ENCODE measurements at regions not wholly inside any gene's neighbourhood (a gene's known extent, or its start where the extent isn't known, plus 50 kb on each side); places are given as distances from the start of the nearest gene placed in this dataset.
"Not testable (repeated sequence)": the region's sequence is repeated elsewhere in the genome, so short reads cannot be mapped to it uniquely, and the experiment has no call there.

DNA sequence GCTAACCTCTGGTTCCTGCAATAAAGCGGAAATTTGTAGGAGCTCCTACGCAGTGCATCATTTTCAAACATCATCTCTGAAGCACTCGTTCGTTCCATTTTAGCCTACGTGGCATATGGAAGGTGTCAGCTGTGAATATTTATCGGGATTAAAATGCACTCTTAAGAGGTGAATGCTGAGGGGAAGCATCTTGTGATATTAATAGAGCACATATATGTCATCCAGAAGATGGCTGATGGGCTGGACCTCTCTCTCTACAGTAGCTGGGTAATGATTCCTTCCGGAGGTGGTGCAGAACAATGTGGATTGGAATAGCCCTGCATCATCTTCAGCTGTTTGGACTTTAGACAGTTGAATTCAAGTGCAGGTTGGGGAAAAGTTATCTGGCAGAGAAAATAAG, 478.7 kb downstream of the DMAC1 start:
- H3K4me3 ChIP-seq, result no peak overlapping the region
- H3K9me3 ChIP-seq (replicated peaks in 1 of 11), result no peaks in the 10 kb centered on the region
- H3K27ac ChIP-seq, result no peak overlapping the region
- H4K20me1 ChIP-seq, result no peaks in the 10 kb centered on the region; a peak in 1 of 22 replicates
- H3K27me3 ChIP-seq, result no peaks in the 10 kb centered on the region
- no peaks in the 10 kb centered on the region for H3K36me3 ChIP-seq
- no peak for TF ChIP-seq Cebpa-rat (IDR thresholded peaks at IDR 0.05)
- H3K4me2 ChIP-seq, result no peak overlapping the region
- H3K4me1 ChIP-seq, result peaks cover 0 to 34% (median 0%) of the 10 kb centered on the region in 10 experiments; a peak in 5 of 20 replicates
- no peak overlapping the region for H3K9ac ChIP-seq

DNA sequence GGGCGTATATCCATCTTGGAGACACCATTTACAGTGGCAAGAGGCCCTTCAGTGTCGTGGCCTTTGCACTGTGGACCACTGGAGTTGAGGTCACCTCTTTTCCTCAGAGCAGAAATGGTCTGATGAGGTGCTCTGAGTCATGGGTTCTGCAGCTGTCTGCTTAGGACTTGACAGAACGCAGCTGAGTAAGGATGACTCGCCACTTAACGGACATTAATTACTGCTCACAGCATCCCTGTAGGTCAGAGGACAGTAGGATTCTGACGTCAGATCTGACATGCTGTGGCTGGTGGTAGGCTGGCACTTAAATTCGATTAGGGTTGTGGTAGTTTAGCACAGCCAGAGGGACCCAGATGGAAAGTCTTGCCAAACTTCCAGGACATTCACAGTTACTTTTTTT, 479.4 kb downstream of the DMAC1 start:
- Histone ChIP-seq H3K4me3 (no peak overlapping the region), H3K4me1 (peaks cover 0 to 40% (median 0%) of the 10 kb centered on the region in 10 experiments; a peak in 5 of 20 replicates), H3K27ac (no peak overlapping the region), H3K36me3 (no peaks in the 10 kb centered on the region), H3K9ac (no peak overlapping the region), H4K20me1 (no peaks in the 10 kb centered on the region; a peak in 1 of 22 replicates), H3K27me3 (no peaks in the 10 kb centered on the region), H3K9me3 (replicated peaks in 1 of 11) (peaks cover 0 to 3% (median 0%) of the 10 kb centered on the region in 11 experiments; a peak in 3 of 22 replicates), H3K4me2 (no peak overlapping the region; a peak in 1 of 22 replicates)
- TF ChIP-seq Cebpa-rat (IDR thresholded peaks at IDR 0.05), result no peak

DNA sequence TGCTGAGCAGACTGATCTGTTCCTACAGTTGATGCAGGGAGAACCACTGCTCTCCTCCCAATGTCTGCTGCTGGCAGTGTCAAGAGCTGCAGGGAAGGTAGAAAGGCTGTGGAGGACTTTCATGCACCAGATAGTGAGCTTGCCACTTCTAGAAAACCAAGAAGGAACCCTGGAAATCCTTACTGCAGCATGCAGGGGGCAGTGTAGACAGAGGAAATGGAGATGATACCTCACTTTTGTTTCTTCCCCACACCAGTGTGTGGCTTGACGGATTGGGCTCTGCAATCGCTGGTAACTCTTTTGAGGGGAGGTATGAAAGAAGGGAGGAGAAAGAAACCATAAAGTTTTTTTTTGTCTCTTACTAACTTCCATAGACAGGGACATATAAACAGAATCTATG, 480.7 kb downstream of the DMAC1 start:
- Histone ChIP-seq H3K36me3 (no peaks in the 10 kb centered on the region), H3K4me3 (no peak overlapping the region), H3K4me1 (peaks cover 0 to 40% (median 0%) of the 10 kb centered on the region in 10 experiments; a peak in 5 of 20 replicates), H3K4me2 (peak overlapping the region in 2 of 11 experiments; percentile 14 to 45; a peak in 3 of 22 replicates), H4K20me1 (no peaks in the 10 kb centered on the region; a peak in 1 of 22 replicates), H3K27me3 (no peaks in the 10 kb centered on the region), H3K27ac (no peak overlapping the region), H3K9ac (no peak overlapping the region), H3K9me3 (replicated peaks in 1 of 11) (peaks cover 7 to 15% (median 11%) of the 10 kb centered on the region in 11 experiments)
- no peak for TF ChIP-seq Cebpa-rat (IDR thresholded peaks at IDR 0.05)

DNA sequence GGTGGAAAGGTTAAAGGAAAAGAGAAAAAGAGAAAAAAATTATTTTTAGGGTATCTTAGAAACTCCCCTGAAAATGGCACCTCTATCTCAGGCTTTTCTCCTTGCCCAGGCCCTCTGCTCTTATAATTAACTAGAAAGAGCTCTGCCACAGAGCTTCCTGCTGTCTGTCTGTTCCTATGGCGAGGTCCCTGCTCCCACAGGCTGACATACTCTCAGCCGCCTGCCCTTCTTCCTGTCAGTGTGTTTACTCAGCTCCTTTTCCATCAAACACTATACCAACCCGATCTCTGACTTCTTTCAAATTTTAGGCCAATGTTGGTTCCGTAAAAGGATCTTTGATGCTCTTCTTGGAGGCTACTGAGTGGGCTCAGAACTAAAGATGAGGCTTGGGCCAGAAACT, 482.6 kb downstream of the DMAC1 start:
- Histone ChIP-seq H3K9me3 (replicated peaks in 1 of 11) (peaks cover 27 to 33% (median 30%) of the 10 kb centered on the region in 11 experiments), H3K27me3 (no peaks in the 10 kb centered on the region), H3K9ac (peak overlapping the region in 2 of 11 experiments; percentile 22 to 63; a peak in 2 of 22 replicates), H3K27ac (peak overlapping the region in 3 of 11 experiments; percentile 37 to 61 (median 41); a peak in 5 of 22 replicates), H3K4me1 (peaks cover 0 to 40% (median 0%) of the 10 kb centered on the region in 10 experiments; a peak in 5 of 20 replicates), H3K36me3 (no peaks in the 10 kb centered on the region), H3K4me2 (peak overlapping the region in 3 of 11 experiments; percentile 14 to 52 (median 44); a peak in 4 of 22 replicates), H4K20me1 (no peaks in the 10 kb centered on the region; a peak in 1 of 22 replicates), H3K4me3 (no peak overlapping the region)
- TF ChIP-seq Cebpa-rat (IDR thresholded peaks at IDR 0.05), result no peak

DNA sequence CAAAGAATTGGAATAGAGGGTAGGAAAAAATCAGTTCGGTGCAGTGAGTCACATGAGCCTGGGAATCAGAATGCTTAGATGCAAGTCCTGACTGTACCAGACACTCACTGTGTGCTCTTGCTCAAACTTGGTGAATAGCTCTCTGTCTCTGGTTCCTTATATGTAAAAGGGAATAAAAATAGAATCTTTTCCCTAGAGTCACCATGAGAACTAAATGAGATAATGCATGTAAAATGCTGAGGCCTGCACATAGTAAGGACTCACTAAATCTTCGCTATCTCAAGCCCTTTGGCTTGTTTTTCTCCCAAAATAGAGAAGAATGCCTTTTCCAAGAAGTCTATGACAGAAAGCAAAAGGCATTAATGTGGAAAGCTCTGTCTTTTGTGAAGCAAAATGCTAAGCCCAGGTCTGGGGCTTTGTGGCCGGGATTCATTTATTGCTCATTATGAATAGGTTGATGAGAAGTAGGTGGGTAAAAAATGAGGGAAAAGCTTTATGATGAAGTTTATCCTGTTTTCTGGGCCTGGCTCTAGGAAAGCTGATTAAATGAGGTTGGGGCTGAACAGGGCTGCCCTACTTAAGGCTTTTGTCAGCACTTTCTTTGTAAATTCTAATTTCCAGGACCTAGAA, 483.3 kb downstream of the DMAC1 start:
- H3K4me2 ChIP-seq, result peak overlapping the region in 3 of 11 experiments; percentile 14 to 52 (median 44); a peak in 3 of 22 replicates
- no peaks in the 10 kb centered on the region for H3K36me3 ChIP-seq
- H4K20me1 ChIP-seq, result no peaks in the 10 kb centered on the region; a peak in 1 of 22 replicates
- H3K4me3 ChIP-seq, result no peak overlapping the region
- H3K9ac ChIP-seq, result peak overlapping the region in 2 of 11 experiments; percentile 22 to 63; a peak in 3 of 22 replicates
- peaks cover 0 to 40% (median 0%) of the 10 kb centered on the region in 10 experiments; a peak in 5 of 20 replicates for H3K4me1 ChIP-seq
- no peaks in the 10 kb centered on the region for H3K27me3 ChIP-seq
- TF ChIP-seq Cebpa-rat (IDR thresholded peaks at IDR 0.05), result no peak
- peaks cover 34 to 40% (median 37%) of the 10 kb centered on the region in 11 experiments for H3K9me3 ChIP-seq (replicated peaks in 1 of 11)
- peak overlapping the region in 3 of 11 experiments; percentile 37 to 61 (median 41); a peak in 5 of 22 replicates for H3K27ac ChIP-seq

DNA sequence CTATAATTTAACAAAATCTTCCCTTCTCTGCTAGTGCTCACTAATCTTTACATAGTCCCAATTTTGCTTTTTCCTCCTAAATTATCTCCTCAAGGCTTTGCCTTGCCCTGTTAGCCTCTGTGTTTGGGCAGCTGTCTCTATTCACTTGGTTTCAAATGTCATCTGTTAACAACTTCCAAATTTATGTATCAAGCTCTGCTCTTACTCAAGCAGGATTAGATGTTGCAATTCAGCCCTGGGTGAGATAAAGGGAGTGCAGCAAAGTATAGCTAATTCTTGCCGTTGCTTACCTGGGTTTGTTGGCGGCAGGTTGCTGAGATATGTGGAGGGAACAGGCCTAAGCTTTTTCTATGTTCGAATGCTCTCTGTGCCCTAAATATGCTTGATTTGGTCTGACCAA, 483.8 kb downstream of the DMAC1 start:
- no peaks in the 10 kb centered on the region; a peak in 1 of 22 replicates for H4K20me1 ChIP-seq
- no peak for TF ChIP-seq Cebpa-rat (IDR thresholded peaks at IDR 0.05)
- H3K36me3 ChIP-seq, result no peaks in the 10 kb centered on the region
- H3K27me3 ChIP-seq, result no peaks in the 10 kb centered on the region
- H3K4me3 ChIP-seq, result no peak overlapping the region
- H3K9me3 ChIP-seq (replicated peaks in 1 of 11), result peaks cover 38 to 45% (median 42%) of the 10 kb centered on the region in 11 experiments
- H3K27ac ChIP-seq, result peak overlapping the region in 1 of 11 experiments; percentile 61; a peak in 2 of 22 replicates
- H3K4me2 ChIP-seq, result peak overlapping the region in 2 of 11 experiments; percentile 44 to 52; a peak in 3 of 22 replicates
- peaks cover 0 to 40% (median 0%) of the 10 kb centered on the region in 10 experiments; a peak in 5 of 20 replicates for H3K4me1 ChIP-seq
- no peak overlapping the region for H3K9ac ChIP-seq

DNA sequence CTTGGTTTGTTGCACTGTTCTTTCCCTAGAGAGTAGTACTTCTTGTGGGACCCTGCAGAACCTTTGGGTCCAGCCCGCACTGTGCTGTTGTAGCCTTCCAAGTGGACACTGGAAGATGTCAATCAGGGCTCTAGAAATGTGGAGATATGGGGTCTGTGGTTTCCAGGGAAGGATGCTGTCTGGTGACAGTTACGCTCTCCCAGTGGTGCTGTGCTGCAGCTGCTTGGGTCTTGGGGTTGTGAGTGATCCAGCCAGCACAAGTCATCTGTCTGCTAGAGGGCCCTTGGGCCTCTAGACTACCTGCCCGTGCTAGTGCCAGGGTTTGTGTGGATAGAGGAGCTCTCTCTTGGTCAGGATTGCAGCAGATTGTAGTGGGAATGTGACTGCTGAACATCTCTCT, 484.5 kb downstream of the DMAC1 start:
- peaks cover 0 to 38% (median 0%) of the 10 kb centered on the region in 10 experiments; a peak in 5 of 20 replicates for H3K4me1 ChIP-seq
- no peaks in the 10 kb centered on the region; a peak in 1 of 22 replicates for H4K20me1 ChIP-seq
- H3K4me2 ChIP-seq, result 0 out of 22 replicates have a peak overlapping the region, but pooled peaks of 1 of the 11 experiments have one; percentile 44
- H3K9me3 ChIP-seq (replicated peaks in 1 of 11), result peaks cover 44 to 51% (median 48%) of the 10 kb centered on the region in 11 experiments
- H3K27me3 ChIP-seq, result no peaks in the 10 kb centered on the region
- no peak overlapping the region for H3K27ac ChIP-seq
- TF ChIP-seq Cebpa-rat (IDR thresholded peaks at IDR 0.05), result no peak
- H3K36me3 ChIP-seq, result no peaks in the 10 kb centered on the region
- H3K9ac ChIP-seq, result no peak overlapping the region
- H3K4me3 ChIP-seq, result no peak overlapping the region

DNA sequence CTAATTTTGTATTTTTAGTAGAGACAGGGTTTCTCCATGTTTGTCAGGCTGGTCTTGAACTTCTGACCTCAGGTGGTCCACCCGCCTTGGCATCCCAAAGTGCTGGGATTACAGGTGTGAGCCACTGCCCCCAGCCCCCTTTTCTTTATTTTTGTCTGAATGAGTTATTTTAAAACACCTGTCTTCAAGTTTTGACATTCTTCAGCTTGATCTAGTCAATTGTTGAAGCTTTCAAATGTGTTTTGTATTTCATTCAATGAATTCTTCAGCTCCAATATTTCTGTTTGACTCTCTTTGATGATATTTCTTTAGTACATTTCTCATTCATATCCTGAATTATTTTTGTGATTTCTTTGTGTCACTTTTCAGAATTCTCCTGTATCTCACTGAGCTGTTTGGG, 486.2 kb downstream of the DMAC1 start:
- TF ChIP-seq Cebpa-rat (IDR thresholded peaks at IDR 0.05), result no peak
- H3K9ac ChIP-seq, result no peak overlapping the region
- H3K4me2 ChIP-seq, result no peak overlapping the region

DNA sequence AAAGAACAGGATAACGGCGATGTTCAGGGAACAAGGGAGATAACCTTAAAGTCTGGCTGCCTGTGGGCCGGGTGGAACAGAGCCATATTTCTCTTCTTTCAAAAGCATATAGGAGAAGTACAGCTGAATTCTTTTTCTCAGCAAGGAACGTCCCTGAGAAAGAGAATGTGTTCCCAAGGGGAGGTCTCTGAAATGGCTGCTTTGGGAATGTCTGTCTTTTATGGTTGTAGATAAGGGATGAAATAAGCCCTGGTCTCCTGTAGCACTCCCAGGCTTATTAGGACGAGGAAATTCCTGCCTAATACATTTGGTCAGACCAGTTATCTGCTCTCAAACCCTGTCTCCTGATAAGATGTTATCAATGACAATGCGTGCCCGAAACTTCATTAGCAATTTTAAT, 490.5 kb downstream of the DMAC1 start:
- H3K27ac ChIP-seq, H3K9ac ChIP-seq, H3K36me3 ChIP-seq, H4K20me1 ChIP-seq, H3K4me1 ChIP-seq, H3K4me3 ChIP-seq, H3K27me3 ChIP-seq, H3K4me2 ChIP-seq: not testable (repeated sequence)
- H3K9me3 ChIP-seq (replicated peaks in 1 of 11), result peaks cover 56 to 67% (median 65%) of the 10 kb centered on the region in 11 experiments

More for the DNA sequence above, 486.2 kb downstream of the DMAC1 start:
- Histone ChIP-seq H3K27me3 (no peaks in the 10 kb centered on the region), H3K27ac (no peak overlapping the region), H3K36me3 (no peaks in the 10 kb centered on the region), H3K4me1 (peaks cover 0 to 32% (median 0%) of the 10 kb centered on the region in 10 experiments; a peak in 5 of 20 replicates), H3K9me3 (replicated peaks in 1 of 11) (peaks cover 61 to 68% (median 65%) of the 10 kb centered on the region in 11 experiments), H3K4me3 (no peak overlapping the region), H4K20me1 (no peaks in the 10 kb centered on the region; a peak in 1 of 22 replicates)

Data from BLaER1 treated with 17β-estradiol and CSF1 and Interleukin-3, amounts not matched to agents 10 nM and 100 nM (cell line).